ENCODE measurements at regions not wholly inside any gene's neighbourhood (a gene's known extent, or its start where the extent isn't known, plus 50 kb on each side); places are given as distances from the start of the nearest gene placed in this dataset.
"Not testable (repeated sequence)": the region's sequence is repeated elsewhere in the genome, so short reads cannot be mapped to it uniquely, and the experiment has no call there.

DNA sequence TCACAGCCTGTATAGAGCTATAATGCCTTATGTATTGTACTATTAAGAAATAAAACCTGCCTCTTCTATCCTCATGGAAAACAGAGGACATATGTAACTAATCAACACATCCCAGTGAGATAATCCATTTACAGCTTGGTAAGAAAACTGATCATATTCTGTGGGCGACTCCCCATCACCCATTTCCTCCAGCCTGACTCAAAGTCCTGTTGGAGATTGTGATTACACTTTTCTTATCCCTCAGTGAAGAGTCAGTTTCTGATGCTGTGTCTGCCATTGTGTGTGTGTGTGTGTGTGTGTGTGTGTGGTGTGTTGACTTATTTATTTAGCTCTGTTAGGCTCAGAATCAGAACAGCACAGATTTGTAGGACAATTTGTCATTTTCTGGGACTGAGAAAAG is 212.8 kb downstream of the FGF9 start:
- no peak for DNase-seq

GRCh38 chr13:21884299-21884909 is 213.5 kb downstream of the FGF9 start:
- no peak for DNase-seq

GRCh38 chr13:21884965-21885567 is 214.2 kb downstream of the FGF9 start:
- peak in 1 of 6 experiments; percentile 0 for DNase-seq

GRCh38 chr13:21885714-21886224 is 214.9 kb downstream of the FGF9 start:
- DNase-seq, result no peak

GRCh38 chr13:21889651-21890050 is 218.8 kb downstream of the FGF9 start:
- DNase-seq, result no peak

- DNase-seq, result not testable (repeated sequence)
These were observed 219.3 kb downstream of the FGF9 start for GRCh38 chr13:21890220-21890619.

GRCh38 chr13:21894091-21894490 is 223.2 kb downstream of the FGF9 start:
- no peak for DNase-seq

- no peak for DNase-seq
These were observed 224.1 kb downstream of the FGF9 start for GRCh38 chr13:21894703-21895699.

DNA sequence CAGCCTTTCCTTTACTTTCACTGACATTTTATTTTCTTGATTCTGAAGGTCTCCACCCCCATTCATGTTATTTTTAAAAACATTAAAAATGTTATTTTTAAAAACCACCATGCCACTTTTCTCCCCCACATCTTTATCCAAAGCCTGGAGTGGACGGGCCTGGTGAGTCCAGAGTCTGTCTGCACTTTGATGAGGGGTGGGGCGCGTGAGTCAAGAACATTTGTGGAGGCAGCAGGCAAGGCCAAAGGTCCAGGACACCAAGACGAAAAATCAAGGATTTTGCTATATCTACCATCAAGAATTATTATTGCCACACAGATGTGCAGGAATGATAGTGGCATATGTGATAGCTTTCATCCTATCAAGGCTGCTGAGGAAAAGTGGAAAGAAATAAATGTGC is 224.9 kb downstream of the FGF9 start:
- no peak for DNase-seq

DNA sequence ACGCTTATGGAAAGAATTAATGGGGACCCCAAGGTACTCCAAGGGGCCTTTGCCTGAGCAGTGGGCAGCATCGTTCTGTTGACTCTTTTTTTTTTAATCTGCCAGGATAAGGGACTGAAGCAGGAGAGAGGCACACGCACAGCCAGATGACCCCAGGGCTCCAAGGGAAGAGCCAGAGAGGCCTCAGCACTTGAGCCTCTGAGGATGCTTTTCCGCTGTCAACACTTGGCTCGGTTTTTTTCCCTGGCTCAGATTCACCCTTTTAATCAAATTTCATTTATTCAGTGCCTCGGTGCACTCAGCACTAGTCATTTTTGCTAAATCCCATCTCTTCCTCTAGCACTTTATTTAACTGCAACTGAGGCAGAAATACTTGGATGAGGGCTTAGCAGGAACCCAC is 226.3 kb downstream of the FGF9 start:
- DNase-seq, result no peak

GRCh38 chr13:21898459-21898858 is 227.6 kb downstream of the FGF9 start:
- DNase-seq, result no peak

DNA sequence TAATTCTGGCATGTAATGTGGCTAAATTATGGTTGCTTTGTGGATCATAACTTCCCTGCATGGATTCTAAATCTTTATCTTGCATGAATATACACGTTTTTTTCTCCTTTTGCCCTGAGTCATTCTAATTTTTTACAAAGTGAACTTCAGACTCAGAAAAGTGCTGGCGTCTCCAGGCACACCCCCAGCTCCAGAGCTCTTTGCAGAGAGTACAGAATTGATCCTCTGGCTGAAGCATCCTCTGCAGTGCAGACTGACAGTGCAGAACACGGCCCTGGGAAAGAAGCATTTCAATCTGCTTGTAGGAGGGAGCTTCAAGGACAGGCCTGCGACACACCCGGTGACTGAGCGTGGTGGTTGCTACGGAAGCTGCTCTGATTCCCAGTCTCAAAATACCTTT is 228.1 kb downstream of the FGF9 start:
- no peak for DNase-seq

DNA sequence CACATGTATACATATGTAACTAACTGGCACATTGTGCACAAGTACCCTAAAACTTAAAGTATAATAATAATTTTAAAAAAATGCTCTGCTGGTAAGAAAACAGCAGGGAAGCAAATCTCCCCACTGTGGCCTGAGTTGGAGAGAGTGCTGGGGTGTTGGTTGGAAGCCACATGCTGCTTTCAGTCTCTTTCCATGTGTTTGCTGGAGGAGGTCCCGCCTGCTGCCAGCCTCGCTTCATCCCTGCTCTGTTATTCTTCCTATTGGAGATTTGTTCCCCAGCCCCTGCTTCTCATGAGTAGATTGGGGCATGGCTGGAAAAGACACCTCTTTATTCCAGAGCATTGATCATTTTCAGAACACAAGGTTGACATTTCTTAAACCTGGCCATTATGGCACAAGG is 230.5 kb downstream of the FGF9 start:
- DNase-seq, result no peak

GRCh38 chr13:21901811-21902708 is 231.2 kb downstream of the FGF9 start:
- no peak for DNase-seq

- DNase-seq, result no peak
These were observed 231.8 kb downstream of the FGF9 start for GRCh38 chr13:21902709-21903098.

- DNase-seq, result no peak
These were observed 234.6 kb downstream of the FGF9 start for GRCh38 chr13:21905486-21905885.

- DNase-seq, result no peak
These were observed 238.5 kb downstream of the FGF9 start for GRCh38 chr13:21909331-21909730.

DNA sequence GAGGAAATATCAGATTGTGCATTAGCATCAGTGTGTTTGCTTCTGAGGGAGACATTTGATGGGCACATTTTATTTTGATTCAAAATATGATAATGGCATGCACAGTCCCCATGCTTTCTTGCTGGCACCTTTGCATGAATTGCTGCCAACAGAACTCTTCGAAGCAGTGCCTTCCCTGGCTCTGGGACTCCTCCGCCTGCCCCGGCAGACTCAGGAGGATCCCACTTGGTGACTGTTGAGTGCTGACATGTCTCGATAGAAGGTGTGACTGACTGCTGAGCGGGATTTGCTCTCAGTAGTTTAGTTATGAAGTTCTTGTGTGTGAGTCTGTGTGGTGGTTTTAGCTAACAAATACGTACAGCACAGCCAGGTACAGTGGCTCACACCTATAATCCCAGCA is 239.7 kb downstream of the FGF9 start:
- no peak for DNase-seq

- no peak for DNase-seq
These were observed 240.9 kb downstream of the FGF9 start for GRCh38 chr13:21911646-21912298.

GRCh38 chr13:21913010-21913409 is 242.1 kb downstream of the FGF9 start:
- no peak for DNase-seq

DNA sequence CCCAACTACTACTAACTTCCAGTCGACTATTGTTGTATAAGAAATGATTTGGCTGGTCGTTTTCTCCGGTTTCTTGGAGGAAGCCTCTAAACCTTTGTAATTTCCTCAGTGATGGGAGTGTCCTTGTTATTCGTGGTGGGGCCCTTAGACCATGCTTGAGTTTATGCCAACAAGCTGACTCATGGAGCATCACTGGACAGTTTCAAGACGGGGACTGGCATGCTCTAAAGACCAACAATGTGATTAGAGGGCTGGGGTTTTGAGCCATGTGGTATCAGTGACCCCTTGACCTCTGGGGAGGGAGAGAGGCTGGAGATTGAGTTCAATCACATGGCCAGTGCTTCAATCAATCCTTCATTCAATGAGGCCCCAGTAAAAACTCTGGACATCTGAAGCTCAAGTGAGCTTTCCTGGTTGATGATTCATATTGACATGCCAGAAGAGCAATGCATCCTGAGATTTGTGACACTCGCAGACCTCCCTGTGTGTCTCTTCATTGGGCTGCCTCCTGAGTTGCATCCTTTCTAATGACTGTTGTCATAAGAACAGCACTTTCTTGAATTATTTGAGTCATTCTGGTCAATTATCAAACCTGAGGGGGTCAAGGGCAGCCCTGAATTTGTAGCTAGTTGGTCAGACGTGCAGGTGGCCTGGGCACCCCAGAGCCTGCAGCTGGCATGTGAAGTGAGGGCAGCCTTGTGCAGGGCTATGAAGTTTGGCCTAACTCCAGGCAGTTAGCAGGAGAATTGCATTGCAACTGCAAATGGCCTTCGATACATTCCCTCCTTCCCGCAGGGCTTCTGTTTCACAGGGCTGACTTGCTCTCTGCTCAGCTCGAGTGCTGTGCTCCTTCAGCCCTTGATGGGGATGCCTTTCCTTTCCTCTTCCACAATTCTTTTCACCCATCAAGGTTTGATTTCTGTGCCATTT is 246.5 kb downstream of the FGF9 start:
- DNase-seq, result no peak
